NB4 (cell line): ENCODE measurements at regions not wholly inside any gene's neighbourhood (a gene's known extent, or its start where the extent isn't known, plus 50 kb on each side); places are given as distances from the start of the nearest gene placed in this dataset.

Experiments used
- POLR2A ChIP-seq: IDR thresholded peaks from 2 replicates; pipeline ENCODE4 v1.6.1; 2011; ENCODE audit warnings: mild to moderate bottlenecking; ENCODE audit not compliant: insufficient read length; ENCODE audit errors: extremely low read depth
- TF ChIP-seq, protein P1 (sequence below): IDR thresholded peaks from one replicate; pipeline ENCODE4 v1.5.1; 2012; ENCODE audit warnings: low read depth, low read length

GRCh38 chr4:22595684-22596083 lies 79.8 kb upstream of the ADGRA3 start:
- no peak for TF ChIP-seq POLR2A
- TF ChIP-seq, protein P1, sequence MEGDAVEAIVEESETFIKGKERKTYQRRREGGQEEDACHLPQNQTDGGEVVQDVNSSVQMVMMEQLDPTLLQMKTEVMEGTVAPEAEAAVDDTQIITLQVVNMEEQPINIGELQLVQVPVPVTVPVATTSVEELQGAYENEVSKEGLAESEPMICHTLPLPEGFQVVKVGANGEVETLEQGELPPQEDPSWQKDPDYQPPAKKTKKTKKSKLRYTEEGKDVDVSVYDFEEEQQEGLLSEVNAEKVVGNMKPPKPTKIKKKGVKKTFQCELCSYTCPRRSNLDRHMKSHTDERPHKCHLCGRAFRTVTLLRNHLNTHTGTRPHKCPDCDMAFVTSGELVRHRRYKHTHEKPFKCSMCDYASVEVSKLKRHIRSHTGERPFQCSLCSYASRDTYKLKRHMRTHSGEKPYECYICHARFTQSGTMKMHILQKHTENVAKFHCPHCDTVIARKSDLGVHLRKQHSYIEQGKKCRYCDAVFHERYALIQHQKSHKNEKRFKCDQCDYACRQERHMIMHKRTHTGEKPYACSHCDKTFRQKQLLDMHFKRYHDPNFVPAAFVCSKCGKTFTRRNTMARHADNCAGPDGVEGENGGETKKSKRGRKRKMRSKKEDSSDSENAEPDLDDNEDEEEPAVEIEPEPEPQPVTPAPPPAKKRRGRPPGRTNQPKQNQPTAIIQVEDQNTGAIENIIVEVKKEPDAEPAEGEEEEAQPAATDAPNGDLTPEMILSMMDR, result no peak
